Bronchial epithelial cell (primary cell): ENCODE measurements at regions not wholly inside any gene's neighbourhood (a gene's known extent, or its start where the extent isn't known, plus 50 kb on each side); places are given as distances from the start of the nearest gene placed in this dataset.

Experiments used
- DNase-seq: peaks from one replicate; pipeline ENCODE4 v3.0.0-alpha.2; 2010; ENCODE audit warnings: low read depth
- FAIRE-seq: peaks from 2 replicates; lab custom pipeline; 2011; peaks lifted over from hg19 to GRCh38; lab: Jason Lieb, UNC
- H3K27me3 ChIP-seq: 2 replicates; pipeline ENCODE4 v1.5.1; 2011; ENCODE audit warnings: low read length; ENCODE audit not compliant: control insufficient read depth, insufficient read depth
- H3K36me3 ChIP-seq: 2 replicates; pipeline ENCODE4 v1.5.1; 2011; ENCODE audit warnings: low read length; ENCODE audit not compliant: control insufficient read depth, insufficient read depth
- H3K4me3 ChIP-seq: 2 replicates; pipeline ENCODE4 v1.5.1; 2011; ENCODE audit warnings: mild to moderate bottlenecking, low read depth, low read length, control low read depth
- CTCF ChIP-seq: IDR thresholded peaks from 2 replicates; pipeline ENCODE4 v1.5.1; 2011; ENCODE audit warnings: mild to moderate bottlenecking, moderate library complexity, low read length, control low read depth, inconsistent platforms; ENCODE audit not compliant: insufficient read depth, severe bottlenecking

- no peaks in the 10 kb centered on the region for H3K36me3 ChIP-seq
- TF ChIP-seq CTCF, result no peak
- DNase-seq (no peak), FAIRE-seq (no peak)
- no peaks in the 10 kb centered on the region for H3K27me3 ChIP-seq
- H3K4me3 ChIP-seq, result no peak overlapping the region
Observed at GRCh38 chr12:75774261-75775052, 257.1 kb downstream of the PHLDA1 start.

GRCh38 chr12:75773377-75773776 lies 258.2 kb downstream of the PHLDA1 start:
- Histone ChIP-seq H3K27me3 (no peaks in the 10 kb centered on the region), H3K4me3 (no peak overlapping the region), H3K36me3 (no peaks in the 10 kb centered on the region)
- FAIRE-seq (no peak), DNase-seq (no peak)
- no peak for TF ChIP-seq CTCF

- TF ChIP-seq CTCF, result no peak
- FAIRE-seq, result no peak
- H3K27me3 ChIP-seq, result no peaks in the 10 kb centered on the region
- DNase-seq, result no peak
- H3K4me3 ChIP-seq, result no peak overlapping the region
- H3K36me3 ChIP-seq, result no peaks in the 10 kb centered on the region
Observed at GRCh38 chr12:75771023-75771422, 259.6 kb upstream of the KRR1 start.

GRCh38 chr12:75767957-75768356 lies 256.5 kb upstream of the KRR1 start:
- FAIRE-seq, result no peak
- TF ChIP-seq CTCF, result no peak
- Histone ChIP-seq H3K27me3 (no peaks in the 10 kb centered on the region), H3K4me3 (no peak overlapping the region), H3K36me3 (no peaks in the 10 kb centered on the region)
- no peak for DNase-seq

GRCh38 chr12:75766263-75767160 lies 255.1 kb upstream of the KRR1 start:
- peak; percentile 93 for DNase-seq
- TF ChIP-seq CTCF, result no peak
- Histone ChIP-seq H3K36me3 (no peaks in the 10 kb centered on the region), H3K27me3 (no peaks in the 10 kb centered on the region), H3K4me3 (no peak overlapping the region)
- no peak for FAIRE-seq
